ENCODE measurements at regions not wholly inside any gene's neighbourhood (a gene's known extent, or its start where the extent isn't known, plus 50 kb on each side); places are given as distances from the start of the nearest gene placed in this dataset.
A peak's percentile ranks its signal among the peaks of the same experiment; 100 is the strongest.

DNA sequence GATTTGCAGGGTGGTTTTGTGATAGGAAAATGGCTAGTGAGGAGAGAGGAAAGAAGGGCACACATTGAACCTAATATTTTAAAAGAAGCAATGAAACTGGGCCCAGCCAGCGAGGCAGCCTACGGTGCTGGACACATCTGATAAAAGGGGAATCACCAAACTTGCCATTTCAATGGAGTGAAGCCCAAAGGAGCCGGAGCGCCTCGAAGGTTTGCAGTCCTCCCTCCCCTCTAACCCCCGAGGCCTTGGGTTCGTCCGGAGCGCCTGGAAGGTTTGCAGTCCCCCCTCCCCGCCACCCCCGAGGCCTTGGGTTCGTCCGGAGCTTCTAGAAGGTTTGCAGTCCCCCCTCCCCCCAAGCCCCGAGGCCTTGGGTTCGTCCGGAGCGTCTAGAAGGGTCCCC, 132.6 kb downstream of the TENT4A start:
- Histone ChIP-seq H3K36me3 (ENCODE audit: control insufficient read depth, insufficient read depth, low read length) (no peaks in the 10 kb centered on the region), H3K27ac (ENCODE audit: low read depth, low read length) (no peak overlapping the region), H3K4me3 (ENCODE audit: low read depth, low read length) (no peak overlapping the region), H3K4me1 (ENCODE audit: control insufficient read depth, insufficient read depth, low read length) (peaks cover 8% of the 10 kb centered on the region), H3K27me3 (ENCODE audit: control insufficient read depth, insufficient read depth, low read length) (no peaks in the 10 kb centered on the region), H3K9me3 (ENCODE audit: control insufficient read depth, insufficient read depth, low read length) (no peaks in the 10 kb centered on the region)
- DNase-seq (ENCODE audit: low read depth in 4 of 6, low spot score in 6 of 6): no peak
- WGBS (ENCODE audit: insufficient coverage): 95% methylated on average over 3 of the region's 17 CpGs

- H3K9me3 ChIP-seq (ENCODE audit: control insufficient read depth, insufficient read depth, low read length): no peaks in the 10 kb centered on the region
- no peaks in the 10 kb centered on the region for H3K36me3 ChIP-seq (ENCODE audit: control insufficient read depth, insufficient read depth, low read length)
- DNase-seq (ENCODE audit: low read depth in 4 of 6, low spot score in 6 of 6): no peak
- no peak overlapping the region for H3K4me3 ChIP-seq (ENCODE audit: low read depth, low read length)
- H3K27ac ChIP-seq (ENCODE audit: low read depth, low read length): no peak overlapping the region
- peaks cover 8% of the 10 kb centered on the region for H3K4me1 ChIP-seq (ENCODE audit: control insufficient read depth, insufficient read depth, low read length)
- 67% methylated on average over 1 of the region's 6 CpGs for WGBS (ENCODE audit: insufficient coverage)
- no peaks in the 10 kb centered on the region for H3K27me3 ChIP-seq (ENCODE audit: control insufficient read depth, insufficient read depth, low read length)
Observed at GRCh38 chr5:6847870-6848269, 134.6 kb downstream of the TENT4A start.

GRCh38 chr5:6849316-6850105, 136.3 kb downstream of the TENT4A start:
- no peak overlapping the region for H3K4me3 ChIP-seq (ENCODE audit: low read depth, low read length)
- no peak overlapping the region for H3K27ac ChIP-seq (ENCODE audit: low read depth, low read length)
- H3K4me1 ChIP-seq (ENCODE audit: control insufficient read depth, insufficient read depth, low read length): peaks cover 8% of the 10 kb centered on the region
- H3K27me3 ChIP-seq (ENCODE audit: control insufficient read depth, insufficient read depth, low read length): no peaks in the 10 kb centered on the region
- WGBS (ENCODE audit: insufficient coverage): 100% methylated on average over 1 of the region's 8 CpGs
- no peaks in the 10 kb centered on the region for H3K9me3 ChIP-seq (ENCODE audit: control insufficient read depth, insufficient read depth, low read length)
- H3K36me3 ChIP-seq (ENCODE audit: control insufficient read depth, insufficient read depth, low read length): no peaks in the 10 kb centered on the region
- DNase-seq (ENCODE audit: low read depth in 4 of 6, low spot score in 6 of 6): peak in 1 of 6 donors; percentile 34

DNA sequence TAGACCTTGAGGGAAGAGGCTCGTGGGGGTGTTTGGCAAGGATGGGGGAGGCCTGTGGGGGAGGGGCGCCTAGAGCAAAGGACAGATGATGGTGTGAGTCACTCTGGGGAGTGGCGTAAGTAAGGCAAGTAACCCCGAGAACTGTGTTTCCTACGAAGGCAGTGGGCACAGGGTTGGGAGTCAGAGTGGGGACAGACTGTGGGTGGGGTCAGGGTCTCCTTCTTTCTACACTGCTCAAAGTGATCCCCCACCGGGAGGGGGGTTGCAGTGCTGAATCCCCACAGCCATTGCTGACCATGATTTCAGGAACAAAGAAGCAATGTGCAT, 136.8 kb downstream of the TENT4A start:
- DNase-seq (ENCODE audit: low read depth in 4 of 6, low spot score in 6 of 6): no peak
- Histone ChIP-seq H3K4me1 (ENCODE audit: control insufficient read depth, insufficient read depth, low read length) (peaks cover 7% of the 10 kb centered on the region), H3K36me3 (ENCODE audit: control insufficient read depth, insufficient read depth, low read length) (no peaks in the 10 kb centered on the region), H3K9me3 (ENCODE audit: control insufficient read depth, insufficient read depth, low read length) (no peaks in the 10 kb centered on the region), H3K27ac (ENCODE audit: low read depth, low read length) (no peak overlapping the region), H3K4me3 (ENCODE audit: low read depth, low read length) (no peak overlapping the region), H3K27me3 (ENCODE audit: control insufficient read depth, insufficient read depth, low read length) (no peaks in the 10 kb centered on the region)
- WGBS (ENCODE audit: insufficient coverage): 77% methylated on average over 2 of the region's 6 CpGs

DNA sequence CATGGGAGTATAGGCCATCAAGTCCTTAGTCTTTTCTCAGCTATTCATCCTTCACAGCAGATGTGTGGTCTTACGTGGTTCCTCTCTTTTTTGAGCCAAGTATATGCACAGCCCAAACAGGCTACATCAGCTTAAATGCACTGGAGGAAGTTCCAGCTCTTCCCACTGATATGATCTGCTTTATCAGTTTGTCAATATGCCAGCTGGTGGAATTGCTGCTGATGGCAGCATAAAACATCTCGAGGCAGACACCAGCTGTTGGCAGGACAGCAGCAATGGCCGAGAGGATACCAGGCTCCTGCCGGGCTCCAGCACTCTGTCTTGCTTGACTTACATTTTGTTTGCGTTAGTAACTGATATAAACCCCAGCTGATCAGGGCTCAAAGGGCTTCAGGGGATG, 143.4 kb downstream of the TENT4A start:
- peak in 1 of 6 donors; percentile 75 for DNase-seq (ENCODE audit: low read depth in 4 of 6, low spot score in 6 of 6)
- Histone ChIP-seq H3K4me1 (ENCODE audit: control insufficient read depth, insufficient read depth, low read length) (no peaks in the 10 kb centered on the region), H3K4me3 (ENCODE audit: low read depth, low read length) (no peak overlapping the region), H3K27ac (ENCODE audit: low read depth, low read length) (no peak overlapping the region), H3K27me3 (ENCODE audit: control insufficient read depth, insufficient read depth, low read length) (no peaks in the 10 kb centered on the region), H3K36me3 (ENCODE audit: control insufficient read depth, insufficient read depth, low read length) (no peaks in the 10 kb centered on the region), H3K9me3 (ENCODE audit: control insufficient read depth, insufficient read depth, low read length) (no peaks in the 10 kb centered on the region)
- 69% methylated on average over 5 of the region's 5 CpGs for WGBS (ENCODE audit: insufficient coverage)

DNA sequence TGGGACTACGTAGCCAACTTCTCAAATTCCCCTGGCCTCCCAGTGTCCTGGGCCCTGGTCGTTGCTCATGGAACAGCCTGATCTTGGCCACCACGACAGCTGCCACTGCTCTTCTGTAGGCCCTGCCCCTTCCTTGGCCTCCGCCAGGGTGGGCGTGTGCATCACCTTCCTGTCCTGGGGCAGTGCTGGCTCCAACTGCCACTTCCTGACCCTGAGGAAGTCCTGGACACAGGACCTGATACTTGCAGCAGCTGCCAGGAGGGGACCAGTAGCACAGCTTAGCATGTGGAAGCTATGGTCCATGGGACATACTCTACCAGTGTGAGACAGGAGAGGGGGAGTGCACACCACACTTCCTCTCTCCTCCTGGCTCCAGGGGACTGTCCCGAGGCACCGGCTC, 145.2 kb downstream of the TENT4A start:
- WGBS (ENCODE audit: insufficient coverage): 80% methylated on average over 7 of the region's 7 CpGs
- Histone ChIP-seq H3K4me1 (ENCODE audit: control insufficient read depth, insufficient read depth, low read length) (no peaks in the 10 kb centered on the region), H3K27ac (ENCODE audit: low read depth, low read length) (no peak overlapping the region), H3K9me3 (ENCODE audit: control insufficient read depth, insufficient read depth, low read length) (no peaks in the 10 kb centered on the region), H3K4me3 (ENCODE audit: low read depth, low read length) (no peak overlapping the region), H3K36me3 (ENCODE audit: control insufficient read depth, insufficient read depth, low read length) (no peaks in the 10 kb centered on the region), H3K27me3 (ENCODE audit: control insufficient read depth, insufficient read depth, low read length) (no peaks in the 10 kb centered on the region)
- no peak for DNase-seq (ENCODE audit: low read depth in 4 of 6, low spot score in 6 of 6)

DNA sequence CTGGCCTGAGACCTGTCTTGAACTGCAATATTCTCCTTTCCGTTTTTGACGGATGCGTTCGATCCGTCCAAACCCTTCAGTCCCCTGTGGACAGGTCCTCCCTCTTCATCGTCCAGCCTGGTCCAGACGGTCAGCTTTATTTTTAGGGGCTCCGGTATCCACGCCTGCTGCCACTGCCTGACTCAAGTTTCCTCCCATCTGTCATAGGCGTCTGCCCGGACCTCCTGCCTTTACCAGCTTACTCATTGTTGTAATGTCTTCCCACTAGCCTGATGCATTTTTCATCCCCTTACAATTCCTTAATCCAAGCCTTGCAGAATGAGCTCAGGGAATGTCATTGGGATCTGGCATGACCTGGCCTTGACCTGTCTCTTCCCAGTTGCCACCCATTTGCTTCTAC, 145.8 kb downstream of the TENT4A start:
- Histone ChIP-seq H3K9me3 (ENCODE audit: control insufficient read depth, insufficient read depth, low read length) (no peaks in the 10 kb centered on the region), H3K27me3 (ENCODE audit: control insufficient read depth, insufficient read depth, low read length) (no peaks in the 10 kb centered on the region), H3K27ac (ENCODE audit: low read depth, low read length) (no peak overlapping the region), H3K4me1 (ENCODE audit: control insufficient read depth, insufficient read depth, low read length) (no peaks in the 10 kb centered on the region), H3K4me3 (ENCODE audit: low read depth, low read length) (no peak overlapping the region), H3K36me3 (ENCODE audit: control insufficient read depth, insufficient read depth, low read length) (no peaks in the 10 kb centered on the region)
- DNase-seq (ENCODE audit: low read depth in 4 of 6, low spot score in 6 of 6): no peak
- WGBS (ENCODE audit: insufficient coverage): 90% methylated on average over 11 of the region's 11 CpGs

GRCh38 chr5:6859951-6860638, 146.9 kb downstream of the TENT4A start:
- Histone ChIP-seq H3K4me1 (ENCODE audit: control insufficient read depth, insufficient read depth, low read length) (no peaks in the 10 kb centered on the region), H3K4me3 (ENCODE audit: low read depth, low read length) (no peak overlapping the region), H3K27ac (ENCODE audit: low read depth, low read length) (no peak overlapping the region), H3K27me3 (ENCODE audit: control insufficient read depth, insufficient read depth, low read length) (no peaks in the 10 kb centered on the region), H3K36me3 (ENCODE audit: control insufficient read depth, insufficient read depth, low read length) (no peaks in the 10 kb centered on the region), H3K9me3 (ENCODE audit: control insufficient read depth, insufficient read depth, low read length) (no peaks in the 10 kb centered on the region)
- WGBS (ENCODE audit: insufficient coverage): 90% methylated on average over 3 of the region's 9 CpGs
- no peak for DNase-seq (ENCODE audit: low read depth in 4 of 6, low spot score in 6 of 6)

DNA sequence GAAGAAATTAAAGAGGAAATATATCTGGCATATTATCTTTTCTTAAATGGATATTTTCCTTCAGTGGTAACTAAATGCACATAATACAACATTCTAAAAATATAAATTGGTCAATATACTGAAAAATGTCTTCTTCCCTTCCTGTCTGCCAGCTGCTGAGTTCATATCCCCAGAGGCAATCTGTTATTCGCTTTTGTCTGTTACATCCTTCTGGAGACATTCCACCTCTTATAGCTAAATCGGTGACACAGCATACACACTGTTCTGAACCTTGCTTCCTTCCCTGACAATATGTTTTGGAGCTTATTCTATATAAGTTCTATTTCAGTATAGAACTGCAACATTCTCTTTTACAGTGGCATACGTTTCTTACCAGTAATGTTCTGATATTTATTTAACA, 147.8 kb downstream of the TENT4A start:
- no peak overlapping the region for H3K4me3 ChIP-seq (ENCODE audit: low read depth, low read length)
- peak in 1 of 6 donors; percentile 53 for DNase-seq (ENCODE audit: low read depth in 4 of 6, low spot score in 6 of 6)
- H3K9me3 ChIP-seq (ENCODE audit: control insufficient read depth, insufficient read depth, low read length): no peaks in the 10 kb centered on the region
- no peaks in the 10 kb centered on the region for H3K36me3 ChIP-seq (ENCODE audit: control insufficient read depth, insufficient read depth, low read length)
- WGBS (ENCODE audit: insufficient coverage): 38% methylated on average over 1 of the region's 3 CpGs
- no peaks in the 10 kb centered on the region for H3K27me3 ChIP-seq (ENCODE audit: control insufficient read depth, insufficient read depth, low read length)
- no peak overlapping the region for H3K27ac ChIP-seq (ENCODE audit: low read depth, low read length)
- H3K4me1 ChIP-seq (ENCODE audit: control insufficient read depth, insufficient read depth, low read length): no peaks in the 10 kb centered on the region

DNA sequence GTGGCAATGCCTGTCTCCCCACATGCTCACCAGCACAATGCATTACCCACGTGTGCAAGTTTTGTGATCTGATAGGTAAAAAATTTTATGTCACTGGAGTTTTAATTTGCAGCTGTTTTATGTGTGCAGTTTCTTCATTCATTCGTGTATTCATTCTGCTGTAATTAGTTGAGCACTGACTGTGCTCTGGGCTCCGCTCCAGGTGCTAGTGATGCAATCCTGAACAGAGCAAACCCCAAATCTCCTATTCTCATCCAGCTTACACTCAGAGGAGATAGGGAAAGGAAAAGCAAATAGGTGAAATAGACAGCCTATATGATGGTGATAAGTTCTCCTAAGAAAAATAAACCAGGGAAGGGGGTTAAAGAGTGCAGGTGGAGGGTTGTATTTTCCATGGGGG, 148.4 kb downstream of the TENT4A start:
- H3K27ac ChIP-seq (ENCODE audit: low read depth, low read length): no peak overlapping the region
- WGBS (ENCODE audit: insufficient coverage): no CpG with 5 or more reads among the region's 3 CpGs
- H3K9me3 ChIP-seq (ENCODE audit: control insufficient read depth, insufficient read depth, low read length): no peaks in the 10 kb centered on the region
- peaks cover under 1% of the 10 kb centered on the region for H3K4me1 ChIP-seq (ENCODE audit: control insufficient read depth, insufficient read depth, low read length)
- DNase-seq (ENCODE audit: low read depth in 4 of 6, low spot score in 6 of 6): peak in 1 of 6 donors; percentile 56
- H3K4me3 ChIP-seq (ENCODE audit: low read depth, low read length): no peak overlapping the region
- H3K36me3 ChIP-seq (ENCODE audit: control insufficient read depth, insufficient read depth, low read length): no peaks in the 10 kb centered on the region
- H3K27me3 ChIP-seq (ENCODE audit: control insufficient read depth, insufficient read depth, low read length): no peaks in the 10 kb centered on the region

All from spinal cord (tissue), 9 donors.